ENCODE measurements at regions not wholly inside any gene's neighbourhood (a gene's known extent, or its start where the extent isn't known, plus 50 kb on each side); places are given as distances from the start of the nearest gene placed in this dataset.
"Not testable (repeated sequence)": the region's sequence is repeated elsewhere in the genome, so short reads cannot be mapped to it uniquely, and the experiment has no call there.

DNA sequence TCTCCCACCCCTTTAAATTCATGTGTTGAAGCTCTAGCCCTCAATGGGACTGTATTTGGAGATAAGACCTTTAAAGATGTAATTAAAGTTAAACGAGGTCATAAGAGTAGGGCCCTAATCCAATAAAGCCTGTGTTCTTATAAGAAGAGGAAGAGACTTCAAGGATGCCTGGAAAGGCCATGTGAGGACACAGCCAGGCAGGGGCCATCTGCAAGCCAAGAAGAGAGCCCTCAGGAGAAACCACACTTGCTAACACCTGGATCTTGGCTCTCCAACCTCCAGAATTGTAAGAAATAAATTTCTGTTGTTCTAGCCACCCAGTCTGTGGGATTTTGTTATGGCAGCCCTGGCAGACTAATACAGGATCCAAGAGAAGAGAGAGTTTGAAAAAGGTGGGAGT lies 683.5 kb downstream of the TTLL7 start:
- H3K27ac ChIP-seq; DNase-seq (ENCODE audit: low read depth, low spot score): not testable (repeated sequence)

DNA sequence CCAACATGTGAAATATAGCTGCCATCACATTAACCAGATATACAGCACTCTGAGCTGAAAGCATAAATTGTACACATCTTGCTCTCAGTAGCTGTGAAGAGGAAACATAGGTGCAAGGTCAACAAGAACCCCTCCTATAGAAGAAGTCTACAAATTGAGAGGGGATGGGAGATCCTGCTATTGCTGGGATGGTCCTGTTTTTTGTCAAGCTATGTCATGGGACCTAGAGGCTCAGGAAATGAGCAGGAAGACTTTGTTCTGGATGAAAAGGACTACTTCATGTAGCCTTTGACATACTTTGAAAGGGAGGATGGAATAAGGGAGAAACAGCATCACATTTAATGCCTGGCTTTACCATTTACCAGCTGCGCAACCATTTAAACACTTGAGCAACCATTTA lies 688.8 kb downstream of the TTLL7 start:
- DNase-seq (ENCODE audit: low read depth, low spot score); H3K27ac ChIP-seq: not testable (repeated sequence)

DNA sequence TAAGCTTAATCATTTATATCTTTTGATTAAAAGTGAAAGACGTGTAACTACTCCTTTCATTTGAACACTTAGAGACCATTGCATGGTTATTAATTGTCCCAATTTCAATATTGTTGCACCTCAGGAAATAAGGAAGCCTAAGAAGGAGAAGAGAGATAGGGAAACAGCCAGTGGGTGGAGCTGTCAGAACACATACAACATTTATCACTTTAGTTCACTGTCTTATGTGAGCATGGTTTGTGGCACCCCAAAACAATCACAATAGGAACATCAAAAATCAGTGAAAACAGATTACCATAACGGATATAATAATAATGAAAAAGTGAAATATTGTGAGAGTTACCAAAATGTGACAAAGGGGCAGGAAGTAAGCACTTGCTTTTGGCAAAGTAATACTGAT lies 689.9 kb downstream of the TTLL7 start:
- DNase-seq (ENCODE audit: low read depth, low spot score); H3K27ac ChIP-seq: not testable (repeated sequence)

DNA sequence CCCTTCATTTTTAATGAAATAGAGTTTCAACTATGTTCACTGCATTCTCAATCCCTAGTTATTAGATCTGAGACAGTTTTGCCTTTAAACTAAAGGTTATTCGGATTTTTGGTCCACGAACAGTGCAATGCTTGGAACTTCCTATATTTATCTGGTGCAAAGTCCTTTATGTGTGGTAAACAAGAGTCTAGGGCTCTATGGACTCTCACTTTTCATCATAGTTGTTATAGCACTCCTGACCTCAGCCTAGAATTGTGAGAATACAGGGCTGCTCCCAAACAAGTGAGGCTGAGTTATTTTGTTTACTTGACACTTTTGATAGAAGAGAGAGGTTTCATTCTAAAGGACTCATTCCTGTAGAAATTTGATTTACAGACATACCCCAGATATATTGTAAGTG lies 692.1 kb downstream of the TTLL7 start:
- H3K27ac ChIP-seq; DNase-seq (ENCODE audit: low read depth, low spot score): not testable (repeated sequence)

DNA sequence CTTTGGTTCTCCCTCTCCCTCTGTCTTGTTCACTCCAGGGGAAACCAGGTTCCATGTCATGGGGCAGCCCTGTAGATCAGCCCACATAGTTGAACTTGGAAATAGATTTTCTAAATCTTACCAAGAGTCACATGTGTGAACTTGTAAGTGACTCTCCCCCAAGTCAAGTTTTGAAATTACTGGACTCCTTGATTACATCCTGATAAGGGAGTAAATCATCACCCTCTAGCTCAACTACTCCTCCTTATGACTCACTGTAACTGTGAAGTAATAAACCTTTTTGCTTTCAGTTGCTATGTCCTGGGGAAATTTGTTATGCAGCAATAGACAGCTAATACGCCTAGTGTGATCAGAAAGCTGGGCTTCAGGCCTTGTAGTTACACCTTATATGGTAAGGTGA lies 703.3 kb downstream of the TTLL7 start:
- not testable (repeated sequence) for H3K27ac ChIP-seq; DNase-seq (ENCODE audit: low read depth, low spot score)

DNA sequence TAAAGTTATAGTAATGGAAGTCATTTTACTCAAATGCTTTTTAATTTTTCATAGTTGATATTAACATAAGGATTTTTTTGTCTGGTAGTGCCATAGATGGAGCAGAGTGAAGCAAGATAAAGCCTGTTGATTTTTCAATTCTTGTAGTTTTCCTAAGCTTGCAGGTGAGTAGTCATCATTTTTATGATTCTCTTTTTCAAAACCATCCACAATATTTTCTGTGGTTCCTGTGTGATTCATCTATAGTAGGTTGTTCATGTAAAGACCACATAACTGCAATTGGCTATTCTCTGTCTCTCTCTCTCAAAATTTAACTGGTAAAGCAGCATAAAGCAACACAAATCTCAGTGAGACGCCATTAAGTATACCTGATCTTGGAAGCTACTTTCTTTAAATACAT lies 711.5 kb downstream of the TTLL7 start:
- not testable (repeated sequence) for H3K27ac ChIP-seq; DNase-seq (ENCODE audit: low read depth, low spot score)

DNA sequence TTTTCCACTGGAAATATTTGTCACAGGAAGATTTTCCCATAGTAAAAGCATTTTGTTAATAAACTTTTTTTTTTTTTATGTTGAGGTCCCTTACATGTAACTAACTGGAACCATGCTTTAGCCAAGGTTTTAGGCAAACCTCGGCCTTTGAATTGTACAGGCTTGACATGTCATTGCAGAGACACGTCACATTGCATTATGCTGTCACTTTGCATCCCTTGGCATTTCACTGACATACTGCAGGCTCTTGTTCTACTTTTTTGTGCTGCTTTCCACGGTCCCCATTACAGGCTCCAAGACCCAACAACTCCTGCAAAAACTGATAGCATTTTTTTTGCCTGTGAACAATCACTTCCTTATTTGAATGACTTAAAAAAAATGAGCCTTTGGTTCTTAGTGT lies 724.3 kb downstream of the TTLL7 start:
- not testable (repeated sequence) for DNase-seq (ENCODE audit: low read depth, low spot score); H3K27ac ChIP-seq

DNA sequence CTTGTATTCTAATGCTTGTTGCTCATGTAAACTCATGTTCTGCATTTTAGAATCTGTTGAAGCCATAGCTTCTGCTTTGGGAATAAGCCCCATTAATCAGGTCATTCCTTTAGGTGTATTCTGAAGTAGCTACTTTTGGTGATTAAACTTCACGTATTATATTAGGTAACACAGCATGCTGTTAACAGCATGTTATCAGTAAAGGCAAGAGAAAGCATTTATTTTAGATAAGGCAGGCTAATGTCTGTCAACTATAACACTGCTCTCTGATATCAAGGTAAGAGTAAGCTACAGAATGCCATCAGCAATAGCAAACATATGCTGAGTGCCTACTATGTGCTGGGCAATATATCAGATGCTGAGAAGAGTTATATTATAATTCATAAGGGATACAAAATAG lies 726.4 kb downstream of the TTLL7 start:
- not testable (repeated sequence) for DNase-seq (ENCODE audit: low read depth, low spot score); H3K27ac ChIP-seq

DNA sequence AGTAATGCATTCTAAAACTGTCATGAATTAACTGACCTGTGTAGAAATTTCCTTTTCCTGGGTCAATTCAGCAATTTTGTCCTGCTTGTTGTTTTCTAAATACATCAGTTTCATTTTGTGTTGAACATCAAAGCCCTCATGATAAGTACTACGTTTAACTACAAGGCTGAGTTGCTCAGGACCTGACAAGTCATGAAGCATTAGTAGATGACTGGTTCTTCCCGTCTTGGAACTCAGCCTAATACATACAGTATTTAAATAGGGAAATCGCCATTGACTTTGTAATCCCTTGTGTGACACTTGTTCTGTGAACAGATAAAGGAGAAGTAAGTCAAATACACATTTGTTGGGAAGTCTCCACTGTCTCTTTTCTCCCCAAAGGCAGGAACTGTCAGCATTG lies 727.1 kb downstream of the TTLL7 start:
- not testable (repeated sequence) for DNase-seq (ENCODE audit: low read depth, low spot score); H3K27ac ChIP-seq

DNA sequence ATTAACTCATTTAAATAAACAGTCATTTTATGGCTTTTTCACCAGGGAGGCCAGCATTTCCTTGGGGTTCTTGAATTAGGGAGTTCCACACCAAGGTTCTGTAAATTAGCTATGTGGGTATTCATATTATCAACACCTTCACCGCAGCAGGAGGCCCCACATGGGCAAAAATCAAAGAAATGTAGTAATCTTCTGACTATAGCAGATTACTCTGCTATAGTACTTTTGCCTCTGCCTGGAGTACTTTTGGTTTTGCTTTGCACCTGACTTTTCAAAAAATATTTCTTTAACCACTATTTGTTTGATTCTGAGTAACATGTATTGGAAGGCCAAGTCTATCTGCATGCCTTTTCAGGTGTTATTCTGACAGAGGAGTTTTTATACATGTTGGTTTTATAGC lies 728.1 kb downstream of the TTLL7 start:
- not testable (repeated sequence) for H3K27ac ChIP-seq; DNase-seq (ENCODE audit: low read depth, low spot score)

DNA sequence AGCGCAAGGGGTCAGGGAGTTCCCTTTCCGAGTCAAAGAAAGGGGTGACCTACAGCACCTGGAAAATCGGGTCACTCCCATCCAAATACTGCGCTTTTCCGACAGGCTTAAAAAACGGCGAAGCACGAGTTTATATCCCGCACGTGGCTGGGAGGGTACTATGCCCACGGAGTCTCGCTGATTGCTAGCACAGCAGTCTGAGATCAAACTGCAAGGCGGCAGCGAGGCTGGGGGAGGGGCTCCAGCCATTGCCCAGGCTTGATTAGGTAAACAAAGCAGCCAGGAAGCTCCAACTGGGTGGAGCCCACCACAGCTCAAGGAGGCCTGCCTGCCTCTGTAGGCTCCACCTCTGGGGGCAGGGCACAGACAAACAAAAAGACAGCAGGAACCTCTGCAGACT lies 735.1 kb downstream of the TTLL7 start:
- not testable (repeated sequence) for H3K27ac ChIP-seq; DNase-seq (ENCODE audit: low read depth, low spot score)

DNA sequence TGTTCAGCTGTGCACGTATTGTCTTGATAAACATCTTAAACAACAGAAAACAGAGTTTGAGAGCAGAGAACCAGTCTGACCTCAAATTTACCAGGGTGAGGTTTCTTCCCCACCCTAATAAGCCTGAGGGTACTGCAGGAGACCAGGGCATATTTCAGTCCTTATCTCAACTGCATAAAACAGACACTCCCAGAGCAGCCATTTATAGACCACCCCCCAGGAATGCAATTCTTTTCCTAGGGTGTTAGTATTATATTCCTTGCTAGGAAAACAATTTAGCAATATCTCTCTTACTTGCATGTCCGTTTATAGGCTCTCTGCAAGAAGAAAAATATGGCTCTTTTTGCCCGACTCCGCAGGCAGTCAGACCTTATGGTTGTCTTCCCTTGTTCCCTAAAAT lies 747.2 kb downstream of the TTLL7 start:
- not testable (repeated sequence) for DNase-seq (ENCODE audit: low read depth, low spot score)

DNA sequence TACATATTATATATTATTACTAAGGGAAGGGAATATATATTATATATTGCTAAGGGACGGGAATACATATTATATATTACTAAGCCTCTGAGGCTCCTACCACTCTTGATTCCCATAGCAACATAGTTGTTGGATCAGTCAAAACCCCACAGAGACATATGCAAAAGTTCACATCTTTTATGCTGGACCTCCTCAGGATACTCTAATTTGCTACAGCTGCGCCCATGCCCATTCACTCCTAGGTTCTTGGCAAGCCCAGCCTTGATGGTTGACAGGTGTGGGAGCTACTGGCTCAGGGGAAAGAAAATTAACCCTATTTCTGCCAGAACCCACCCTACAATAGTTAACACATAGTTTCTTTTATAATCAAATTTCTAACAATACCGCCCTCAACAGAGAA lies 752.2 kb downstream of the TTLL7 start:
- not testable (repeated sequence) for H3K27ac ChIP-seq; DNase-seq (ENCODE audit: low read depth, low spot score)

More for the DNA sequence above, 747.2 kb downstream of the TTLL7 start:
- not testable (repeated sequence) for H3K27ac ChIP-seq

DNA sequence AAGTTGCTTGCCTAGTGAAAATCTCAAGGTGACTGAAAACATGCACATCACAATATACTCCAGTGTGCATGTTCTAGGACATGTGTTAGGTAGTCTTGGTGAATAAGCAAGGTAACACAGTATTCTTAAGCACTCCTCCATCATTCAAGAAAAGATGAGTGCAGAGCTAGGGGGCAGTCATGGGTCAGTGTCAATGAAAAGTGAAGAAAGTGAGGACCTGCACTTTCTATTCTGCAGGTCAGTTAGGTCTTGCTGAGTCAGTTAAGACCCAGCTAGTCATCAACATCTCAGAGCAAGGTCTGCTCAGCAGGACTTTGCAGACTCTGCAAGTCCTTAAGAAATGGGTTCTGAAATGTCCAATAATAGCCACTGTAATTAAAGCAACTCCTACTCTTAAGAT lies 754.1 kb downstream of the TTLL7 start:
- not testable (repeated sequence) for H3K27ac ChIP-seq; DNase-seq (ENCODE audit: low read depth, low spot score)

DNA sequence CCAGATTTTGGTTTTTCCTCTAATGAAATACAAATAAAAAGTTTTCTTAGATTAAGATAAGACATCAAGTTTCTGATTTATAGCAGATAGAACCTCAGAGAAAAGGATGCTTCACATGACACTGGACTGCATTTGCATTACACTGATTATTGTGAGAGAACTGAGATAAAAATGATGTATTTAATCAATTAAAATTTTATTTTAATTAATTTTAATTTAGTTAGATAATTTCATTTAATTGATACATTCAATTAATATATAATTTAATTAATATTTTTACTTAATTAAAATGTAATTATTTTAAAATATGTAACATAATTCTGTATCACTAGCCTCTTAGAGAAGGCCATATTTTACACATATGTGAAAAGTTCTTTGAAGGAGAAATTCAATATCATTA lies 759.4 kb downstream of the TTLL7 start:
- H3K27ac ChIP-seq; DNase-seq (ENCODE audit: low read depth, low spot score): not testable (repeated sequence)

DNA sequence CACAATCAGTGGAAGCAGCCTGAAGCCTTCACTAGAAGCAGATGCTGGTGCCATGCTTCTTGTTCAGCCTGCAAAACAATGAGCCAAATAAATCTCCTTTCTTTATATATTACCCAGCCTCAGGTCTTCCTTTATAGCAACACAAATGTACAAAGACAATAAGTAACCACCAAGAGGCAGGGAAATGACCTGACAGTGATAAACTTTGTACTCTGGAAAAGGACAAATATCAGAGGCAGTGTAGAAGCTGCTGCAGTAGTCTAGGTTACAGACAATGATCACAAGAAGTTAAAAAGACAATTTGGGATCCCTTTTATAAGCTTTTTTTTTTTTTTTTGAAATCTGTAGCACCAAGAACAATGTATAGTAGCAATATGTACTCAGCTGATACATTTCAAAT lies 760.3 kb downstream of the TTLL7 start:
- not testable (repeated sequence) for DNase-seq (ENCODE audit: low read depth, low spot score); H3K27ac ChIP-seq

DNA sequence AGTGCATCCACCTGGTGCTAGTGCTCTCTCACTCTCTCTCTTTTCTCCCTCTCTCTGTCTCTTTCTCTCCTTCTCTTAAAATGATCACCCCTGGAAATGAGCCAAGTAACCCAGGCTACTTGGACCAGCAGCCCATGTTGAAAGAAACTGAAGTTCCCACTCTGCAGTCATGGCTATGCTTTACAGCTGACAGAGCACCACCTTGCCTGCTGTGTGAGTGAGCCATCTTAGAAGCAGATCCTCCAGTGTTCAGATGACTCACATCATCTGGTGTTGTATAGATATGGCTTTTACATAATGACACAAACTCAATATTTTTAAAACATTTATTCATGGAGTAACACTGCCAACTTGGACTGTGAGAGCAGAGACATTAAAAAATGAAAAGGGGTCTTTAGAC lies 779.1 kb downstream of the TTLL7 start:
- not testable (repeated sequence) for DNase-seq (ENCODE audit: low read depth, low spot score); H3K27ac ChIP-seq

DNA sequence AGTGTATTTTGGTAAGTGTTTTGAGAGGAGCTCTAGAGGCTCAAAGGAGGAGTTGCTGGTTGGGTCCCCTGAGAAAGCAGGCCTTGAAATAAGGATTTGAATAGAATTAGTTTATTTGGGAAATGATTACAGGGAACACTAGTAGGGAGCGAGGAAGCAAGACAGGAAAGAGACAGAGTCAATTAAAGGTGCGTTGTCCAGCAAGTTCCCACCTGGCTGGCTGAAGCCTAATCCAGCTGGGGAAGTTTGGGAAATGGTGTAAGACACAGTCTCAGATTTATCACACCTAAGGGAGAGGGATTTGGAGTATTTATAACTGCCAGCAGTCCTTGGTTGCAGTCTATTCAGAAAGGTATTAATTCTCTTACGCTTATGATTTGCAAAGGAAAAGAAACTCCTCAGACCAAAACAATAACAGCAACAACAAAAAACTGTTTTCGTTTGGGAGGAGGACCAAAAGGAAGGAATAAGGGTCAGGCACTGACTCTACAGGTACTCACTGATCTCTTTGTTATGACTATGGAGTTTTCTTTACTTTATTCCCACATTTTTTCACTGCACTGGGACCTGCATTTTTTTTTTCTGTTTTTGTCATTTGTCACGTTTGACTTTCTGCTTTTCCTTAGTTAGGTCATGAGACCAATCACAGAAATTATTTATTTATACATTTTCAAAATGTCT lies 780.8 kb downstream of the TTLL7 start:
- H3K27ac ChIP-seq; DNase-seq (ENCODE audit: low read depth, low spot score): not testable (repeated sequence)

DNA sequence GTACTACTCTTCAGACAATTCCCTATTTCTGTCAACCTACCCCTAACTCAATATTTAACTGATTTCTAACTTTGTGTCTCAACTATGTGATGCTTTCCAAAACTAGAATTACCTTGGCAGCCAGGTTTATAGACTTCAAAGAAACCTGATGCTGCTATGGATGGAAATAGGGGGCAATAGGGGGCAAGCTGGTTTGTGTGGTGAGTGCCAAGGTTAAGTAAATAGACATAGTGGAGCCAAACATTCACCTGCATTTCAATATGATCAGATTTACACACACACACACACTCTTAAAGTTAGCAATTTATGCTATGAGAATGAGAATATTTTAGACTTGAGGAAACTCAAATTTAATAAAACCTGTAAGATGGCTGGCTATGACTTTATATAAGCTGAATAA lies 784.6 kb downstream of the TTLL7 start:
- not testable (repeated sequence) for H3K27ac ChIP-seq

DNA sequence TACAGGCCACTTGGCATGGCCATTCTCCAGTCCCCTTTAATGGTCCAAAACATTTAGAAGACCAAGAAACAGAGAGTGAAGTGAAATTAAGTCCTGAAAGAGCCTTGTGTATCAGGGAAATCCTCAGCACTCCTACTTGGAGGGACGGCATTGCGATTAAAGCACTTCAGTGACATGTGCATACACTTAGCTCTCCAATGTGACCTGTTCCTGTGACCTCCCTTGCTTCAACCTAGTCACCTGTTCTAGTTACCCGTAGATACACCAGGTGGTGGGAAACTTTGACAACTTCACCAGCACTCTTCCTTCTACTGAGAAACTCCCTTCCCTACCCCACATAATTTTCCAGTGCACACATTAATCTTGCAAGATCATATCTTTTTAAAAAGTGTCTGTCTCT lies 785.3 kb downstream of the TTLL7 start:
- not testable (repeated sequence) for H3K27ac ChIP-seq; DNase-seq (ENCODE audit: low read depth, low spot score)

More for the DNA sequence above, 784.6 kb downstream of the TTLL7 start:
- not testable (repeated sequence) for DNase-seq (ENCODE audit: low read depth, low spot score)

DNA sequence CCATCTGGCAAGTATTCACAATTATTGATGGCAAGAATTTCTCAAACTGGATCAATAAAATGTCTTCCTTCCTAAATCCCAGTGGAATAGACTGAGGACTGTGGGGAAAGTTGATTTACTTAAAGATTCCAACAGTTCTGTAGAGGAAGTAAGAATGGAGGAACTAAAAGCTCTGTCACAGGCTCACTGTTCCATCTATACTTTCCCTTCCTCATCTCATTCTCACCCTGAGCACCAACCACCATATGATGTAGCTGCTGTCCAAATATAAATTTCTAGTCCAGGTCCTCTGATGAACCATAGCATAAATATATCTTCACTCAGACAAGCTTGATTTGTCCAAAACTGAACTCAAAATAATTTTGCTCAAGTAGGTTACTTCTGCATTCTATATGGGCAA lies 786.9 kb downstream of the TTLL7 start:
- H3K27ac ChIP-seq; DNase-seq (ENCODE audit: low read depth, low spot score): not testable (repeated sequence)

DNA sequence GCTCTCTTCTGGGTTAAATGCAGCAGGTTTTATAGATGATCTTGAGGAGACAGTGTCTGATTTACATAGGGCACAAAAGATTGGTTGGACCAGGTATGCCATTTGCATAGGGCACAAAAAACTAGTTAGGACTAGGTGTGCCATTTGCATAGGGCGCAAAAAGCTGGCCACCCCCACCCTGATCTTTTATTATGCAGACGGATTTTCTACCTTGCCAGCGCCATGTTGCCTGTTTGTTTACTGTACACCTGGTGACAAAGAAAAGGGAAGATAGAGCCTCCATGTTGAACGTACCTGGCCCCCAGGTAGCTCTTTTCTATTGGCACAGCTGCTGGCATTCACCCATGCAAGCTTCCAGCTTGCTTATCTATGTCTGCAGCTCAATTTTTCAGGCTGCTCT lies 790.4 kb downstream of the TTLL7 start:
- H3K27ac ChIP-seq; DNase-seq (ENCODE audit: low read depth, low spot score): not testable (repeated sequence)
